ENCODE measurements at regions not wholly inside any gene's neighbourhood (a gene's known extent, or its start where the extent isn't known, plus 50 kb on each side); places are given as distances from the start of the nearest gene placed in this dataset.

GRCh38 chr22:47788461-47788860 is 1026.0 kb downstream of the TBC1D22A start:
- Mint-ChIP-seq H3K27me3 (peaks cover 6% of the 10 kb centered on the region), H3K4me1 (no peaks in the 10 kb centered on the region), H3K4me3 (no peak overlapping the region), H3K27ac (no peak overlapping the region), H3K9me3 (ENCODE audit: insufficient read depth) (peaks cover 6% of the 10 kb centered on the region)
- H3K79me2 ChIP-seq (ENCODE audit: control insufficient read depth, insufficient read depth, low read length) = no peaks in the 10 kb centered on the region
- no peak overlapping the region for H3K4me3 ChIP-seq (ENCODE audit: control extremely low read depth in 1 of 5, extremely low read depth in 1 of 5, insufficient read depth in 1 of 5, low read depth in 2 of 5, low read length in 4 of 5)
- H3K4me2 ChIP-seq (replicated peaks; ENCODE audit: low read depth, low read length, poor library complexity, severe bottlenecking) = no peak overlapping the region
- no peak overlapping the region for H3K27ac ChIP-seq (ENCODE audit: low read length in 2 of 2)
- no peak overlapping the region for H3K9ac ChIP-seq (ENCODE audit: low read length)
- ChIA-PET POLR2A (no interaction called here), CTCF (no interaction called here)
- H4K20me1 ChIP-seq (ENCODE audit: control insufficient read depth, insufficient read depth, low read length, poor library complexity, severe bottlenecking) = no peaks in the 10 kb centered on the region
- WGBS (ENCODE audit: insufficient coverage) = 90% methylated on average over 11 of the region's 11 CpGs
- peaks cover 0 to 6% (median 0%) of the 10 kb centered on the region in 4 experiments for H3K27me3 ChIP-seq (replicated peaks in 1 of 4; ENCODE audit: control extremely low read depth in 1 of 4, control insufficient read depth in 3 of 4, insufficient read depth in 4 of 4, low read length in 3 of 4)
- H3K9me3 ChIP-seq (ENCODE audit: control extremely low read depth in 1 of 3, control insufficient read depth in 2 of 3, insufficient read depth in 1 of 3, low read length in 2 of 3) = peaks cover 0 to 27% (median 11%) of the 10 kb centered on the region in 3 donors
- no peaks in the 10 kb centered on the region for H3K4me1 ChIP-seq (ENCODE audit: control insufficient read depth in 2 of 2, insufficient read depth in 2 of 2, low read length in 2 of 2)
- DNase-seq (no peak), ATAC-seq (ENCODE audit: low read depth) (no peak)
- no peak overlapping the region for H2AFZ ChIP-seq (ENCODE audit: insufficient read depth, low read depth, low read length, poor library complexity, severe bottlenecking)
- no peak for TF ChIP-seq CTCF (IDR thresholded peaks at IDR 0.05)
- TF ChIP-seq EZH2 (IDR thresholded peaks at IDR 0.05; ENCODE audit: borderline replicate concordance, insufficient read depth, low read depth, low read length, poor library complexity, severe bottlenecking) = no peak
- intact Hi-C loops (cut with micrococcal nuclease) = no loop called here
- no peaks in the 10 kb centered on the region for H3K36me3 ChIP-seq (replicated peaks in 1 of 2; ENCODE audit: control extremely low read depth in 1 of 2, control insufficient read depth in 1 of 2, extremely low read depth in 1 of 2, insufficient read depth in 2 of 2, low read length in 1 of 2)

GRCh38 chr22:47787501-47788227 is 1025.2 kb downstream of the TBC1D22A start:
- no peak for DNase-seq
- Mint-ChIP-seq H3K27ac (no peak overlapping the region), H3K27me3 (peaks cover 6% of the 10 kb centered on the region), H3K4me3 (no peak overlapping the region), H3K9me3 (ENCODE audit: insufficient read depth) (peaks cover 6% of the 10 kb centered on the region), H3K4me1 (no peaks in the 10 kb centered on the region)
- ChIA-PET POLR2A (no interaction called here), CTCF (no interaction called here)
- TF ChIP-seq EZH2 (IDR thresholded peaks at IDR 0.05; ENCODE audit: borderline replicate concordance, insufficient read depth, low read depth, low read length, poor library complexity, severe bottlenecking) = no peak
- TF ChIP-seq CTCF (IDR thresholded peaks at IDR 0.05) = no peak
- Histone ChIP-seq H3K36me3 (replicated peaks in 1 of 2; ENCODE audit: control extremely low read depth in 1 of 2, control insufficient read depth in 1 of 2, extremely low read depth in 1 of 2, insufficient read depth in 2 of 2, low read length in 1 of 2) (no peaks in the 10 kb centered on the region), H3K9ac (ENCODE audit: low read length) (no peak overlapping the region), H2AFZ (ENCODE audit: insufficient read depth, low read depth, low read length, poor library complexity, severe bottlenecking) (no peak overlapping the region), H3K4me1 (ENCODE audit: control insufficient read depth in 2 of 2, insufficient read depth in 2 of 2, low read length in 2 of 2) (no peaks in the 10 kb centered on the region), H3K79me2 (ENCODE audit: control insufficient read depth, insufficient read depth, low read length) (no peaks in the 10 kb centered on the region), H4K20me1 (ENCODE audit: control insufficient read depth, insufficient read depth, low read length, poor library complexity, severe bottlenecking) (no peaks in the 10 kb centered on the region), H3K27ac (ENCODE audit: low read length in 2 of 2) (no peak overlapping the region), H3K27me3 (replicated peaks in 1 of 4; ENCODE audit: control extremely low read depth in 1 of 4, control insufficient read depth in 3 of 4, insufficient read depth in 4 of 4, low read length in 3 of 4) (peaks cover 0 to 6% (median 0%) of the 10 kb centered on the region in 4 experiments), H3K4me3 (ENCODE audit: control extremely low read depth in 1 of 5, extremely low read depth in 1 of 5, insufficient read depth in 1 of 5, low read depth in 2 of 5, low read length in 4 of 5) (no peak overlapping the region), H3K9me3 (ENCODE audit: control extremely low read depth in 1 of 3, control insufficient read depth in 2 of 3, insufficient read depth in 1 of 3, low read length in 2 of 3) (peaks cover 0 to 30% (median 11%) of the 10 kb centered on the region in 3 donors), H3K4me2 (replicated peaks; ENCODE audit: low read depth, low read length, poor library complexity, severe bottlenecking) (no peak overlapping the region)
- 89% methylated on average over 9 of the region's 10 CpGs for WGBS (ENCODE audit: insufficient coverage)
- no peak for ATAC-seq (ENCODE audit: low read depth)
- intact Hi-C loops (cut with micrococcal nuclease) = no loop called here
